ENCODE measurements at regions not wholly inside any gene's neighbourhood (a gene's known extent, or its start where the extent isn't known, plus 50 kb on each side); places are given as distances from the start of the nearest gene placed in this dataset.
"Not testable (repeated sequence)": the region's sequence is repeated elsewhere in the genome, so short reads cannot be mapped to it uniquely, and the experiment has no call there.

DNA sequence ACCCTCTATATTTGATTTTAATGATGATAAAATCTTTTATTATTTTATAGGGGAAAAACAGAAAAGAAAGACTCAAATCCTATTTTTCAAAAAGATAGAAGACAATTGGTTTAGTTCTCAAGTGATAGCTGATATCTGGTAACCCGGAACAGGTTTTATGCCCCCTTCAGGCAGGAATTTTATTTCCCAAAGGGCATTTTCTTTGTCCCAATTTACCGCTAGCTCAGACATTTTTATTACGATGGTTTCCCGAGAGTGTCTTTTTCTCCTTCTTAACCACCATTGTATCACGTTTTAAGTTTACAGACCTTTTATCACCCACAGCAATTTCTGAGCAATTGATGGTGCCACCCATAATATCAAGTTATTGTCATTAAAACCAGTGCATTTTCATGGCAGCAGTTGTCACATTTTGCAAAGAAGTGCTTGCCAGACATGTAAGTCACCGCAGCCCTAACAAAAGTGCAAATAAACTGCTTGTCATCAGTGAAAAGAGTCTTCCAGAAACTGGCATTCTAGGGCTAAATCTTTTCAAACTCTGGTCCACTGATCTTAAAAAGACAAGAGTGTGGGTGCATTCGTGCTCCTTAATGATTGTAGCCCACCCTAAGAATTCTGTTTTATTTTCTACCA is 204.8 kb upstream of the VCX start:
- DNase-seq, result no peak

DNA sequence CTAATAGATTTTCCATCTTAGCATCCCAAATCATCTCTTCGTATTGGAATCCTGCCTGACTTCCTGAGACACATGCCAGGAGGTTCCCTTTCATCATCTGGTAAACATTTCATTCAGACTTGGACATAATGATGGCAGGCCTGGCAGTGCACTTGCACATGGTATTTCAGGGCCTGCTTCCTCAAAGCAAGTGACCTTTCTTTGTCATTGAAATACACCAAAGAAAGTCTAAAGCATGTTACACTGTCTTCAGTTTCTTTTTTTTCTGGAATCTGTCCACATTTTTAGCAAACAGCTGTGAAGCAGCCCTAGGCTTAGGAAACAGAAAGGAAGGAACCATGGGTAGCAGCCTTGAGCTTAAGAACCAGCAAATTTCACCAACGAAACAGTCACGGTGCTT is 205.9 kb upstream of the VCX start:
- DNase-seq, result no peak

DNA sequence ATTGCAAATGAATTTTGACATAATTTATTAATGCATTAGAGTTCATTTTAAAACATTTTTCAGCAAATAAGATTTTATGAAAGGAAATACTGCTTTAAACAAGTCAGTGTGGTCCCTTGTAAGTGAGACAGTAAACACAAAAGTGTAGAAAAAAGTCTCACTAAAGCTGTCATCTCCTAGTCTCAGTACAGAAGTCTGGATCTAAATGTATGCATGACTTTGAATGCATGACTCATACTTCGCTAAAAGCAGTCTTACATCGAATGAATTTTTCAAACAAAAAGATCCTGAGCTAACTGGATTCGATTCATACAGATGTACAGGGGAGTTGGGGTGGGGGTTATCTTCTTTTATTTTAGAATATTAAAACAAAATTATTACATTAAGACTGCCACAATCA is 207.4 kb upstream of the VCX start:
- no peak for DNase-seq

DNA sequence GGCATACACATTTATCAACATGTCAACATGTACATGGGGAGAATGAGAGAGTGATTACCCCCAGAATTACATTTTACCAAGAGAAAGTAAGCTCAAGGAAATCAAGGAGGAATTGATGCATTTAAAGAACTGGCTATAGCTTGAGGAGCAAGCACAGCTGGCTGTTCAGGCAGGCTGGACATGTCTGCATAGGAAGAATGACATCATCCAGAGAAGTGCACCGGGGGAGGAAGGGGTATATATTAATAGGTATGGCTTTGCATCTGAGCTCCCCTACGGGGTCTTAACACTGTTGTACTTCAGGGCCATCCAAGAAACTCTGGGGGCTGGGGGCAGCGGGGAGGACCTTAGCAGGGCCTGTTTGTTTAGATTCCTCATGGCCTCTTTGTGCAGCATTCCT is 222.4 kb upstream of the VCX start:
- DNase-seq, result no peak

DNA sequence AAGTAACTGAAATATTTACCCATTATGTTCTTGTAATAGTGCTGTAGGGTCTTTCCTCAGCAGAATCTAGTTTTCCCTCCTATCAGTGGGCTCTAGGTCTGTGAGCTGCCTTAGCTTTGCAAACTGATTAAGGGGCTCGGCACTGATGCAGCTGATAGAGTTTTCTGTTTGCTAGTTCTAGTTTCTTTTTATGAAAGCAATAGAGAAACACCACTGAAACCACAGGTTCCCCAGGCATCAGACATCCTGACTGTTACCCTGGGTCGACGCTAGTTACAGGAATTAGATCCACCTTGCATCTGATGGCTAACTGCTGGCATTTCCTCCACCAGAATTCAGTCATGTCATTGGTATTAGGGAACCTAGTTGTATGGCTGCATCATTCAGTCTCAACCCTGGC is 225.0 kb upstream of the VCX start:
- DNase-seq, result no peak

DNA sequence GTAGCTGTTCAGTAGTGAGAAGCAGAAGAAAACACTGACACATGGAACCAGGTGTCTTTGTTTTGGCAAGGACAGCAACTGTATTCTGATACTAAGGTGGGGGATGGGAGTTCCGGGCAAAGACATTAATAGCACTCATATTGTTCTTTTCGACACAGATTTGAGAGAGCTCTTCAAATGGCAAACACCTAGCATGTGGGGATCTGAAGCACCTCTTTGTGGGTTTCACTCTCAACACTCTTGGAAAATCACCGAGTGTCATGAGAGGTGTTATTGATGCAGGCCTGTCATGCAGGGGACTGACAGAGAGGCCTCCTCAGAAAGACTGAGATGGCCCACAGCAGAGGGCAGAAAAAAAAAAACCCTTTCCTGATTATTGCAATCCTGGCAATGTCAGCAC is 228.4 kb upstream of the VCX start:
- DNase-seq, result no peak

DNA sequence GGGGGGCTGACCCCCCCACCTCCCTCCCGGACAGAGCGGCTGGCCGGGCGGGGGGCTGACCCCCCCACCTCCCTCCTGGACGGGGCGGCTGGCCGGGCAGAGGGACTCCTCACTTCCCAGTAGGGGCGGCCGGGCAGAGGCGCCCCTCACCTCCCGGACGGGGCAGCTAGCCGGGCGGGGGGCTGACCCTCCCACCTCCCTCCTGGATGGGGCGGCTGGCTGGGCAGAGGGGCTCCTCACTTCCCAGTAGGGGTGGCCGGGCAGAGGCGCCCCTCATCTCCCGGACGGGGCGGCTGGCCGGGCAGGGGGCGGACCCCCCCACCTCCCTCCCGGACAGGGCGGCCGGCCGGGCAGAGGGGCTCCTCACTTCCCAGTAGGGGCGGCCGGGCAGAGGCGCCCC is 234.3 kb upstream of the VCX start:
- not testable (repeated sequence) for DNase-seq

DNA sequence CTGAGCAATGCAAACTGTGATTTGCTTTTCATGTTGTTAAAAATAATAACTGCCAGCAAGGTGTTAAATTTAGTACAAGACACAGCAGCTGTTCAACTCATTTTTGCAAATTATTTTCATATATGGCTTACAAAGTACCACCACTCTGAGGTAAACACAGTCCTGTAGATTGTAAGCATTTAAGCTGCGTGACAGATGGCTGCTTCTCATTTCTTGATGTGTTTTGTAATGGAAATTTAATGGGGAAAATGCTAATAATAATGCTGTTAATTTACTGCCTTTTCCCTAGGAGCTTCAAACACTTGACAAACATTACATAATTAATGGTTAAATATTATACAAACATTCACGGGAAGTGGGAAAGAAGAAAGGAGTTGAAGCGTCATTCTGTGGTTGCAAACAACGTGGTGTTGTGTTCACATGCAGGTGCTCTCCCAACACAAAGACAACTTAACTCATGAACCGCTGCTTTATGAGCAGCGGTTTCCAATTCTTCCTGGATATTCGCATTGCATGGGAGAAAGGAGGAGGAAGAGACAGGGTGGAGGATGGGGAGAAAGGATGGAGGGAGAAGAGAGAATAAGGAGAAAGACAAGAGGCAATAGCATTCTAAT is 236.8 kb upstream of the VCX start:
- DNase-seq, result no peak

DNA sequence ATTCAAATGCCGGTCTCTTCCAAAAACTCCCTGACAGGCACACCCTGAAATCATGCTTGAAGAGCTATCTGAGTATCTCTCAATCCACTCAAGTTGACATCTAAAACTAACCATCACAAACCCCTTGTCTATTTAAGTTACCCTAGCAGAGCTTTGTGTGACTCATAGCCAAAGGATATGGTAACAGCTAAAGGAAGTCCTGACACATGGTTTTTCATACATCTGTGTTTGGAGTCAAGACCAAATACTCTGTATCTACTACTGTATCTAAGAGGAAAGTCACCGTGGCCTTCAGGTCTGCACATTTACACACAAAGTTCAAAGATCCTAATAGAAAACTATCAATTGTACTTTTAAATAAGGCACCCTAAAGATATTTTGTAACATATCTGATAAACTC is 239.6 kb upstream of the VCX start:
- no peak for DNase-seq

DNA sequence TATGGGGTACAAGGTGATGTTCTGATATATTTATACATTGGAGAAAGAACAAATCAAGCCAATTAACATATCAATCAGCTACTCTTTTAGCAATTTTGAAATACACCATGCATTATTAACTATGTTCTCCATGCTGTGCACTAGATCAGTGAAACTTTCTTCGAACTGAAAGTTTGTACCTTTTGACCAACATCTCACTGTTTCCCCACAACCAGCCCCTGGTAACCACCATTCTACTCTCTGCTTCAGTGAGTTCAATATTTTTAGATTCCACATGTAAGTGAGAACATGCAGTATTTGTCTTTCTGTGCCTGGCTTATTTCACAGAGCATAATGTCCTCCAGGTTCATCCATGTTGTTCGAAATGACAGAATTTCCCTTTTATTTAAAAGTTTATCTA is 246.1 kb upstream of the VCX start:
- no peak for DNase-seq

DNA sequence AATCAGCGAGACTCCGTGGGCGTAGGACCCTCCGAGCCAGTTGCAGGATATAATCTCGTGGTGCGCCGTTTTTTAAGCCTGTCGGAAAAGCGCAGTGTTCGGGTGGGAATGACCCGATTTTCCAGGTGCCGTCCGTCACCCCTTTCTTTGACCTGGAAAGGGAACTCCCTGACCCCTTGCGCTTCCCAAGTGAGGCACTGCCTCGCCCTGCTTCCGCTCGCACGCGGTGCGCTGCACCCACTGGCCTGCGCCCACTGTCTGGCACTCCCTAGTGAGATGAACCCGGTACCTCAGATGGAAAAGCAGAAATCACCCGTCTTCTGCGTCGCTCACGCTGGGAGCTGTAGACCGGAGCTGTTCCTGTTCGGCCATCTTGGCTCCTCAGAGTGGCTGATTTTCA is 249.6 kb upstream of the VCX start:
- not testable (repeated sequence) for DNase-seq

DNA sequence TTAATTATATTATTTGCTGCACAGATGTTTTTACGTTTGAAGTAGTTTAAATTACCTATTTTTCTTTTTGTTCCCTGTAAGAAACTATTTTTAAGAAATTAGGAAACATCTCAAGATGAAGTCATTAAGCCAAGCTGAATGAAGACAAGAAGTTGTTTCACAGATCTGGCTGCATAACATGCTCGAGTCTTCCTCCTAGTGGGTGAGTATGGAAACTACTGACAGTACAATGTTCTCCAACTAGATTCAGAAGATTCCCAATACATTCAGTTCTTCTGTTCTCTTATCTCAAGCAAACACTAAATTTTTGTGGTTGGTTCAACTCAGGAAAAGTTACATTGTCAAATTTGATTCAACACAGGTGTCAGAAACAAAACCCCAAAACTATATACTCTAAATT is 256.8 kb upstream of the VCX start:
- DNase-seq, result peak in 3 of 56 donors; percentile 0 to 4 (median 1)

DNA sequence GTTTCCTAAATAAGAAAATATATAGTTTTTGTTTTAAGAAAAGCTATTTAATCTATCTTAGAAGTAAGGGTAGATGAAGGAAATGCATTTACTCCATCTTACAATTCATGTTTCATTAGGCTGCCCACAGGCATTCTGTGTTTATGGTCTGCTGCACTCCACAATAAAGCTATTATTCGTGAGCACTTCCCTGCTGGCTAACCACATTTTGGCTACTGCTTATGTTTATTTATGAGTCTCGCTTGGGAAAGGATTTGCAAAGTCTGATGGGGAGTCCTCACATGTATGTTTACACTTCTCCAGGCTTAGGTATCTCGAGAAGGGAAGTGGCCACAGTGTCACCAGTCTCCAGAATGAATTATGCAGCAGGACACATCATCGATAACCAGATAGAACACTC is 260.8 kb upstream of the VCX start:
- no peak for DNase-seq

DNA sequence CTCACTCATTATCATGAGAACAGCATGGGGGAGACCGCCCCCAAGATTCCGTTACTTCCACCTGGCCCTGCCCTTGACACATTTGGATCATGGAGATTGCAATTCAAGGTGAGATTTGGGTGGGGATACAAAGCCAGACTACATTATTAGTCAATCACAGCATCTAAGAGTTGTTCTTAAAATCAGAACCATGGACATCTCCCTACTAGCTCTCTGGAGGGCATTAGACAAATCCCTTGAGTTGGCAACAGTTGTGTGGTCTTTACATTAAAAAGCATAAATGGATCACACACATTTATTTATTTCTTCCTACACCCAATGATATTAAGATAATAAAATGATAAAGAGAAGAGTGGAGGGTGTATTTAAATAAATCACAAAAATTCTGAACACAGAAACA is 262.8 kb upstream of the VCX start:
- no peak for DNase-seq

DNA sequence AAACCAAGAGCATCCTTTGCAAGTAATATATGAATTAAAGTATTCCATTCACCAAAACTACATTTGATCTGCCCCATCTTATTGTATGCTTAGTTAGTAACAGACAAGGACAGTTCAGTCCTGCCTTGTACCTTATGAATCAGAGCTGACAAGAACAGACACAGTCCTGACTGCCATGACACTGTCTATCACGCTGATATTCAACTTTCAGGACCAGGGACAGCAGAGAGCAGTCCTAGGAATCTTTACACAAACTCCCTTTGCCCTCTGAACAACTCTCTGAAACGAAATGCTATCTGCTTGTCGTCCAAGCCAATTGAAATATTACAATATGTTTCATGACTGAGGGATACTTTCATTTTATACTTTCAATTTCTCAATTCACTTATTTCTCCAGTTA is 268.6 kb upstream of the VCX start:
- DNase-seq, result no peak

DNA sequence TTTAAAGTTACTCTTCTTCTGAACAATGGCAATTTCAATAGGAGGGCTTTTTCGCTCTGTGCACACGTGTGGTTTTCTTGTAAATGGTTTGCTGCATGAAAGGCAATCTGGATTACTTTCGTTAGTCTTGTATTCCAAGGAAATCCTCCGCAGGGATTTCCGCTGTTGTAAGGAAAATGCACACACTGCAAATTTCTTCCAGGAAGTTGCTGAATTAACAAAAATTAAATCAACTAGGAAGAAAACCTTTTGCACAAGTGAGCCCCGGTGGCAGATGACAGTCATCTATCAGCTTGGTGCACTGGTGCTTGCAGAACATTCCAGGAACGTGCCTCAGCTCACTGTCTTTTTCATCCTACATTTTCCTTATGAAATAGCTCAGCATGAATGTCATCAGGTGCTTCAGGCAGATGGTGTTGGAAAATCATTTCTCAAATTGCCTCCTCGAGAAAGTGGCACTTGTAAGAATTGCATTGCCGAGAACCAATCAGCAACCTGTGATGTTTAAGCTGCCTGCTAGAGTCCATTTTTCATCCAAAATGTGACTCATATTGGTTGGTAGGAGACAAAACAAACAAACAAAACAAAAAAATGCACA is 272.4 kb upstream of the VCX start:
- no peak for DNase-seq

DNA sequence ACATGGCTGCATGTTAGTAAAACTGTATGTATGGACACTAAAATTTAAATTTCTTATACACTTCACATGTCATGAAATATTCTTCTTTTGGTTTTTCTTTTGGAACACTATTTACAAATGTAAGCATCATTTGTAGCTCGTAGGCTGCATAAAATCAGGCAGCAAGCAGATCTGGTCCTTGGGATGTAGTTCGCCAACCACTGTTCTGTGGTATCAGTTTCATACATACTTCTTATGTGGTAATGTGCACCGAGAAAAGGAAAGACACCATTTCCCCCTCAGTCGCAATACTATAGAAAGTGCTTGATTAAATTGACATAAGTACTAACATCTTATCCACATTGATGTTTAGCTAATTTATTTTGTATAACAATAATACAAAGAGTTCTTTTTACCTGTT is 274.4 kb upstream of the VCX start:
- no peak for DNase-seq

DNA sequence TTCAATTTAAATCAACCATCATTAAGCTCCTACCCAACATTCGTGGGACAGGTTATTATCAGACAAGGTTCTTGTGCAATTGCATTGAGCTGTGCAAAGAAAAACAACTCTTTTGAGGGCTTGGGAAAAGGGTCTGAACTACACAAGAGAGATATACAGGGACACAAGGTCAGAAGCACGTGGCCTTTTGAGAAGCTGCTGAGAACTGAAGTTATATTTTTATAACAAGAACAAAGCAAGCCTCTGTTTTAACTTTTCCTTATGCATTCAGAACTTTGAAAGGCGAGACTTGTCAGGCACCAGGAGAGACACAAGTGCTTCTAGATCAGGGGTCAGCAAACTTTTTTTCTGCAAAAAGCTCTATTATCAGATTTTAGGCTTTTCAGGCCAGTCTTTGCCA is 274.8 kb upstream of the VCX start:
- no peak for DNase-seq

DNA sequence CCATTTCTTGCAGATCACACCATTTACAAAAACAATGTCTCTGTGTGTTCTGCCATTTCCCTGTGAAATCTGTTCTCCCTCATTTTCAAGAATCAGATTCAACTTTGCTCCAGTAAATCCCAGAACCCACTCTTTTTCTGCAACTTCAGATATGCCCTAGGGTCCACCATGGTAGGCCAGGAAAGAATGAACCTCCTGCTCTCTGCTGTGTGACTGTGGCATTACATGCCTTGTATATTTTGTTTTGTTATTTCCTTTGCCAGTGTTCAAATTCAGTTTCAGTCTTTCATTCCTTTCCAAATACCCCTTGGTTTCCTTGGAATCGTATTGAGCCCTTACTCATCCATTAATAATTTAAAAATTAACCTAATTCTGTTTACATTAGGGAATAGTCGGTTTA is 290.2 kb upstream of the VCX start:
- DNase-seq, result no peak

DNA sequence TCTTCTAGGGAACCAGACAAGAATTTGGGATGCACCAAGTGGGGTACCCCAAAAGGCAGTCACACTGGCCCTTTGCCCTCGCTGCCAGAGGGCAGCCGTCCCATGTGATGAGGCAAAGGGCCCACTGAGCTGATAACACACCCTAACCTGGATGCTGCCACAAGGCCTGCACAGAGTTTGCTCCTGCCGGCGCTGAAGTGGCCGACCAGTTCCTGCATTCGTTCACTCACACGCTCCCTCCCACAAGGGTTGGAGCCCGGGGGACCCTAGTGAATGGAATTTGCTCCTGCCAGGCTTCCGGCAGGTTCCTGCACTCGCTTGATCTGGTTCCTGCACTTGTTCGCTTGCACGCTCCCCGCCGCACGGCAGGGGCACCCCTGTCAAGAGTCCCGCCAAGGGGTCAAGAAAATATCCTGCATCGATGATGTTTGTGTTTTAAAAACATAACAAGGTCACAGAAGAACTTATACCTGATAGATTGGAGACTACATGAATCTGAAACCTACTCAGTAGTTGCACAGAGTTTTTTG is 296.4 kb upstream of the VCX start:
- no peak for DNase-seq

DNA sequence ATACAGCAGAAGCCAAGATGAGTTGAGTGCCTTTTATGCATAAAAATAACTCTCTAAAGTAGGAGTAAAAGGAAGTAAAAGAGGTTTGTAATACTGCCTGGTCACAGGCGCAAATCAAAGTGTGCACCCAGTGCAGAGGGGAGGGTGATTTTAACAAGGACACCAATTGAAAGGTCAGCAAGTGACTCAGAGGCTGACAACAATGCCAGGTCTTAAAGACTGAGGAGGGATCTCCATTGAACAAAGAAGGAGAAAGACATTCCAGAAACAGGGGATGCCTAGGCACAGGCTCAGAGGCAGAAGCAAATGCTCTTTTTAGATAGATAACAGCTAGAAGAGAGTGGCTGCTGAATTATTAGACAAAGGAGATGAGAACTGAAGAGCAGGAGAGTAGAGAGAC is 297.4 kb upstream of the VCX start:
- no peak for DNase-seq

DNA sequence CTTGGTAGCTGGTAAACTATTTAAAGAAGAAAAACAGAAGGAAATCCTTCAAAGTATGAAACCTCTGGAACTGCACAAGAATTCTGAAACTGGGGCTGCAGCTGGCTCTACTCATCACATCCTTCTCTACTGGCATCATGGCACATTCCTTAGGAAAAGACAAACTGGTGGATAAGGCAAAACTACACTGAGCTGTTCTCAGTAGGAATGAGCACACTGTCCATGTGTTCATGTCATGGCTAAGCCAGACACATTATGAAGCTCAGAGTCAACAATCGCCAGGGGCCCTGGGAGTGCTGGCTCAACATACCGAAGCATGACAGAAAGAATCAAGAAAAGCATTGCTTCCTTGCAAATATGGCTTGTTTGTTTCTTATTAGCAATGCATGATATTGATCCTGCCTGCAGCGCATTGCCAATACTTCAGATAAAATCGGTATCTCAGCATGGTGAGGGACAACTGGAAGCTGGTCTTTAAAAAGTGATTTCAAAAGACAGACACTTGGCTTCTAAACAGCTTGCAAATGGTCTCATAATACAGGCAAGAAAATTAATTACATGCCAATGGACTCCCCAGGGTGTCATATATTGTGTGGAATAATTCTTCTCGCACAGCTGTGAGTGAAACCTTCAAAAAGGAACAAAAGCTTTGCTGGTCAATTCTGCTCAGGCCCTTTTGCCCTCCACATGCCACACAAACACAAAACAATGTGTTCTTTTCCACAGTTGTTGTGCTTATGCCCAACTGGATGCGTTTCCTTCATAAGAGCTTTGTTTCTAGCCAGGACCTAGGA is 300.2 kb upstream of the VCX start:
- DNase-seq, result no peak
